ENCODE measurements at regions not wholly inside any gene's neighbourhood (a gene's known extent, or its start where the extent isn't known, plus 50 kb on each side); places are given as distances from the start of the nearest gene placed in this dataset.

DNA sequence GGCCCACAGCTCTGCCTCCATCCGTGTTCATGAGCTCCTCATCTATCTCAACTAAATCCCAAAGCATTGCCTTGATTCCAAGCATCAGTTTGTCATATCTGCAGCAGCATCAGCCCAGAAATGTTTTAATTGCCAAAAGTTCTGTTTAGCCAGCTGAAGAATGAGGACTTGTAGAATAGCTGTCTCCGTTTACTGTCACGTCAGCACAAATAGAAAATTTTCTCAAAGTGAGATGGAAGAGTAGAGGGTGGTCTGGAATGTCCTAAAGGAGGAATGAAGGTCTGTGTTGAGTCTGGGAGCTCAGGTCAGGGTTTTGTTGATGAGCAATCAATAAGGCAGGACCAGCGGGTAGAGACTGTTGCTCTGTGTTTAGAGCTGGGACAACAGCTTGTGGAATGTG lies 134.9 kb upstream of the ISX start:
- TF ChIP-seq, protein P1, sequence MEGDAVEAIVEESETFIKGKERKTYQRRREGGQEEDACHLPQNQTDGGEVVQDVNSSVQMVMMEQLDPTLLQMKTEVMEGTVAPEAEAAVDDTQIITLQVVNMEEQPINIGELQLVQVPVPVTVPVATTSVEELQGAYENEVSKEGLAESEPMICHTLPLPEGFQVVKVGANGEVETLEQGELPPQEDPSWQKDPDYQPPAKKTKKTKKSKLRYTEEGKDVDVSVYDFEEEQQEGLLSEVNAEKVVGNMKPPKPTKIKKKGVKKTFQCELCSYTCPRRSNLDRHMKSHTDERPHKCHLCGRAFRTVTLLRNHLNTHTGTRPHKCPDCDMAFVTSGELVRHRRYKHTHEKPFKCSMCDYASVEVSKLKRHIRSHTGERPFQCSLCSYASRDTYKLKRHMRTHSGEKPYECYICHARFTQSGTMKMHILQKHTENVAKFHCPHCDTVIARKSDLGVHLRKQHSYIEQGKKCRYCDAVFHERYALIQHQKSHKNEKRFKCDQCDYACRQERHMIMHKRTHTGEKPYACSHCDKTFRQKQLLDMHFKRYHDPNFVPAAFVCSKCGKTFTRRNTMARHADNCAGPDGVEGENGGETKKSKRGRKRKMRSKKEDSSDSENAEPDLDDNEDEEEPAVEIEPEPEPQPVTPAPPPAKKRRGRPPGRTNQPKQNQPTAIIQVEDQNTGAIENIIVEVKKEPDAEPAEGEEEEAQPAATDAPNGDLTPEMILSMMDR (IDR thresholded peaks at IDR 0.05; ENCODE audit: low read depth, low read length), result no peak
- no peaks in the 10 kb centered on the region for H3K27me3 ChIP-seq (ENCODE audit: insufficient read depth, low read depth, severe bottlenecking)
- no peak overlapping the region for H3K4me3 ChIP-seq (ENCODE audit: low read depth, low read length)
- DNase-seq, result no peak
- H3K36me3 ChIP-seq, result no peaks in the 10 kb centered on the region
- no peak overlapping the region for H3K27ac ChIP-seq
- no peaks in the 10 kb centered on the region for H3K9me3 ChIP-seq (ENCODE audit: severe bottlenecking)

DNA sequence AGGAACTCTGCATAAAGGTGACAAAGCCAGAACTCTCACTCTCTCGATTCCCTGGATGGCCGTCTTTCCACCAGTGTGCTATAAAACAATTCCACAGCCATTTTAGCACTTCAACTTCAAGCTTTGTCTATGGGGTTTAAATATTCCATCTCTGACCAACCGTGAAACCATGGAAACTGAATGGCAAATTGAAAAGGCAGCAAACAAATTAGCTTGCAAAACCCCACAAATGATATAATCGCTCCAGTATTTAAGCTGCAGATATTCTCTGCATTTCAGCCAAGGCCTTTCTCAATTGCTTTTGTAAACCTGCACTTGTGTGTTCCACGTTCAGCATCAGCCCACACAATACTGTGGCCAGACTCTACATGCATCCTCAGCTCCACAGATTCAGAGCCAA lies 131.7 kb upstream of the ISX start:
- peaks cover 4% of the 10 kb centered on the region for H3K9me3 ChIP-seq (ENCODE audit: severe bottlenecking)
- H3K27ac ChIP-seq, result no peak overlapping the region
- no peaks in the 10 kb centered on the region for H3K27me3 ChIP-seq (ENCODE audit: insufficient read depth, low read depth, severe bottlenecking)
- H3K36me3 ChIP-seq, result no peaks in the 10 kb centered on the region
- H3K4me3 ChIP-seq (ENCODE audit: low read depth, low read length), result no peak overlapping the region
- TF ChIP-seq, protein P1 (IDR thresholded peaks at IDR 0.05; ENCODE audit: low read depth, low read length), result no peak
- DNase-seq, result no peak

DNA sequence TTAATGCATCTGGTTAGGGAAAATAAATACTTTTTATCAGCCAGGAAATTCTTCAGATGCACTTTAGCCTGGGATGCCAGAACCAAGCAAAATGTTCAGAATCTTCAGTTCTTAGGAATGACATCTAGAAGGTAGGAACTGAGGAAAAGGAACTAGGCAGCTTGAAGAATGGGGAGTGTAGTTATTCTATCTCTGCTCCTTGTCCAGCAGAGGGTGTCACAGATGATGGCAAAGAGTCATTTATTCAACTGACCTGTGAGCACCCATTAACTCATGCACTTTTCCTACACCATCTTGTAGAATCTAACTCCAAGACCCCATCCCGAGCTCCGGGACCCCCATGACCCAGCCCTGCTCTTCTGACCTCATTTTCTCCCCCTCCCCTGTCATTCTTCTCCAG lies 122.1 kb upstream of the ISX start:
- no peaks in the 10 kb centered on the region for H3K9me3 ChIP-seq (ENCODE audit: severe bottlenecking)
- no peak overlapping the region for H3K4me3 ChIP-seq (ENCODE audit: low read depth, low read length)
- no peak overlapping the region for H3K27ac ChIP-seq
- H3K27me3 ChIP-seq (ENCODE audit: insufficient read depth, low read depth, severe bottlenecking), result no peaks in the 10 kb centered on the region
- TF ChIP-seq, protein P1 (IDR thresholded peaks at IDR 0.05; ENCODE audit: low read depth, low read length), result peak; percentile 53
- DNase-seq, result no peak
- H3K36me3 ChIP-seq, result no peaks in the 10 kb centered on the region

DNA sequence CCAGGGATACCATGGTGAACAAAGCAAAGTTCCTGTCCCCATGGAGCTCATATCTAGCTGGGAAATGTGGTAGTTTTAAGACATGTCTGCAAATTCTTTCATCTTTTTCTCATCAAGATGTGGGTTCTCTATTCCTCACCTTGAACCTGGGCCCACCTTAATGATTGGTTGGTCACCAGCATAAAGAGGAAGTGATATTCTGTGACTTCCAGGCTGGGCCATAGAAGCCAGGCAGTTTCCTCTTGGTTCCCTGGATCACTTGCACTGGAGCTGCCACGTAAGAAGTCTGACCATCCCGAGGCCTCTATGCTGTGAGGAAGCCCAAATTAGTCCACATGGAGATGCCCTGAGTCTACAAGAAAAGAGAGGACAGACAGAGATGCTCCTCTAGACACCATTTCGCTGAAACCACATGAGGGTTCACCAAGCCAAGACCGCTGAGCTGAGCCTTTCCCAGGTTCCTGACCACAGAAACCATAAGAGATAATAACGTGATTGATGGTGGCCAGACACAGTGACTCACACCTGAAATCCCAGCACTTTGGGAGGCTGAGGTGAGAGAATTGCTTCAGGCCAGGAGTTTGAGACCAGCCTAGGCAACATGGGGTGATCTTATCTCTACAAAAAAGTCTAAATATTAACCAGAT lies 119.5 kb upstream of the ISX start:
- Histone ChIP-seq H3K9me3 (ENCODE audit: severe bottlenecking) (no peaks in the 10 kb centered on the region), H3K27me3 (ENCODE audit: insufficient read depth, low read depth, severe bottlenecking) (no peaks in the 10 kb centered on the region), H3K36me3 (no peaks in the 10 kb centered on the region), H3K4me3 (ENCODE audit: low read depth, low read length) (no peak overlapping the region), H3K27ac (no peak overlapping the region)
- no peak for DNase-seq
- TF ChIP-seq, protein P1 (IDR thresholded peaks at IDR 0.05; ENCODE audit: low read depth, low read length), result no peak

DNA sequence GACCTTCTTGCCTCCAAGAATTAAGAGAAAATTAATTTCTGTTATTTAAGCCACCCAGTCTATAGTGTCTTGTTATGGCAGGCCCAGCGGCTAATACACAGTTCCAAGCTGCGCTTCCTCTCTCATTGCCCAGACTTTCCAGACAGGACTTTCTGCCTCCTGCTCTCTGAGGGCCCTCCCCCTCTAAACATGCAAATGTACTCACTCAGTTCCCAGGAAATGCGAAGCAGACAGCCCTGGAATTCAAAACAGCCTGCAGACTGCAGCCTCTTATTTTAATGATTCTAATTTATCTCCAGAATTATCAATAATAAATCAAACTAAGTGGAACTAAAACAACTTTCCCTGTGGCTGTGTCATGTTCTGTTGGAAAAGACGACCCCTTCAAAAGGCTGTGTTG lies 115.5 kb upstream of the ISX start:
- Histone ChIP-seq H3K36me3 (no peaks in the 10 kb centered on the region), H3K4me3 (ENCODE audit: low read depth, low read length) (no peak overlapping the region), H3K27me3 (ENCODE audit: insufficient read depth, low read depth, severe bottlenecking) (no peaks in the 10 kb centered on the region), H3K27ac (no peak overlapping the region), H3K9me3 (ENCODE audit: severe bottlenecking) (no peaks in the 10 kb centered on the region)
- DNase-seq, result no peak
- TF ChIP-seq, protein P1 (IDR thresholded peaks at IDR 0.05; ENCODE audit: low read depth, low read length), result no peak

DNA sequence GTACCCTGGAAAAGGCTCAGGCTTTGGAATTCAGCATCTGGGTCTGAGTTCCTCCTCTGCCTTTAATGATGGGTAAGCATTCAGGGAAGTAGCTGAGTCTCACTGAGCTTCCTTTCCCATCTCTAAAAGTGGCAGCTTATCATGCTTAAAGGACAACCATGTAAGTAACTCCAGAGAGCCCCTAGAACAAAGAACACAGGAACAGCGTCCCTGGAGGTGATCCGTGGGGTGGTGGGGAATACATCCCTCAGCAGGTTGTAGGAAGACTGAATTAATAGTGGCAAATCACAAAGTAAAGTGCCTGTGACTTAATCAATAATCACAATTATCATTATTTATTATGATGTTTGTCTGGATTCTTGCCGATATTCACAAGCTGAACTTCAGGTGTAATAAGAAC lies 114.7 kb upstream of the ISX start:
- DNase-seq, result no peak
- H3K36me3 ChIP-seq, result no peaks in the 10 kb centered on the region
- H3K4me3 ChIP-seq (ENCODE audit: low read depth, low read length), result no peak overlapping the region
- no peaks in the 10 kb centered on the region for H3K27me3 ChIP-seq (ENCODE audit: insufficient read depth, low read depth, severe bottlenecking)
- no peaks in the 10 kb centered on the region for H3K9me3 ChIP-seq (ENCODE audit: severe bottlenecking)
- no peak overlapping the region for H3K27ac ChIP-seq
- TF ChIP-seq, protein P1 (IDR thresholded peaks at IDR 0.05; ENCODE audit: low read depth, low read length), result no peak

Measured in WERI-Rb-1 (cell line).